EL (cell line): ENCODE measurements at regions not wholly inside any gene's neighbourhood (a gene's known extent, or its start where the extent isn't known, plus 50 kb on each side); places are given as distances from the start of the nearest gene placed in this dataset.

Experiments used
- DNase-seq: peaks from one replicate; pipeline ENCODE4 v3.0.0-alpha.2; 2016

DNA sequence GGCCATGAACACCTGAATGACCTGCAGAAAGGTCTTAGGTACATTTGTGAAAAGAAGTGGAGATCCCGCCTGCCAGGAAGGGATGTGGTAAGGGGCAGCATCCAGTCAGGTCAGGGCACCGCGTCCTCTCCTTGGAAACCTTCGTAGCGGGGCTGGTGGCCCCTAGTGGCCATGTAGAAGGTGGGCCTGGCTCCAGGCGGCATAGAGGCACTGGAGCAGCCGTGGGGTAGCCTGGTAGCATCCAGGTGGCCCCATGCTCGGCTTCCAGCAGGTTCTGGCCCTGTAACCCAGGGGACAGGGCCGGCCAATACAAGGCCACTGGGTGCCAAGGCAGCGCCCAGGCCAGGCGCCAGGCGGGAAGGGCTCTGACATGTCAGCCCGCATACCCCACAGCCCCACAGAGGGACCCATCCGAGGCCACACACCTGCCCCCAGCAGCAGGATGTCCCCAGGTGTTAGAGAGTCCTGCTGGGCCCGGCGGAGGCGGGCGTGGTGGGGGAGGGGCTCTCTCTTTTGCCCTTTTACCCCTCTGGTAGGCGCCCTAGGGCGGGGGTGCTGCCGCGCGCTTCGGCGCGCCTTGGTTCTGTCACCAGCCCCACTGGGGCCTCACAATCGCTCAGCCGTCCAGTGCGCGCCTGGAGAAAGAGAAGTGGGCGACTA is 58.3 kb upstream of the SPATA31E1 start:
- no peak for DNase-seq

GRCh38 chr9:87824886-87825285 is 57.8 kb upstream of the SPATA31E1 start:
- no peak for DNase-seq

DNA sequence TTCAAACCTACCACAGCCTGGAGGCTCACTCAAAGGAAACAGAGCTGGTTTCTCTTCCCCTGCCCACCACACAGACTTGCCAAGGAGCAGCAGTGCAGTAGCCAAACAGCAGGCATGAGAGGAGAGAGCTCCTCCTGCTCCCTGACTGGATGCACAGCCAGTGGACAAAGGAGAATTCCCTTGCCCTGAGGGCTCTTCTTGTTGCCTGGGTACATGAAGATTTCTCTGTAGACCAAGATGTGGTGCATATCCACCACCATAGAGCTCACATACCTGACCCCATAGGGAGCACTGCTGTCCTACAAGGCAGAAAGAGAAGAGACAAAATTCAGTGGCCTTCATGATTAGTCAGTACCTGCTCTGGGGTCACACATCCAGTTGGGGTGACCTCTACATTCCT is 56.3 kb upstream of the SPATA31E1 start:
- DNase-seq = no peak

DNA sequence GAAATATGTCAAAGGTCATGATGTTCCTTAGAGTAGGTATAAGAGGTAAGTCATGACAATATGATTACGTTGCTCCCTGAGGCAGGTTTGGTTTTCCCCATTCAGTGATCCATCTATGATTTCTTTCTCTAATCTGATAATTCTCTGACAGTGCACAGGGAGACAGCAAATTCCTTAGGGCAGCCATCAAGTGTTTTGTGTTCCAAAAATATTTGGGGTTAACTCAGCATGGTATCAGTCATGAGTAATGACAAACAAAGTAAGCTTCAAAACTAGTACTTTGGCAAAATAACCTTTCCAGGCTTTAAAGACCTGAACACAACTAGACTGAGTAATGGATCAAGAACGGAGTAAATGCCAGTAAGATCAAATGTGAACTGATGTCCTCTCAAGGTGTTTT is 55.3 kb upstream of the SPATA31E1 start:
- peak; percentile 21 for DNase-seq

DNA sequence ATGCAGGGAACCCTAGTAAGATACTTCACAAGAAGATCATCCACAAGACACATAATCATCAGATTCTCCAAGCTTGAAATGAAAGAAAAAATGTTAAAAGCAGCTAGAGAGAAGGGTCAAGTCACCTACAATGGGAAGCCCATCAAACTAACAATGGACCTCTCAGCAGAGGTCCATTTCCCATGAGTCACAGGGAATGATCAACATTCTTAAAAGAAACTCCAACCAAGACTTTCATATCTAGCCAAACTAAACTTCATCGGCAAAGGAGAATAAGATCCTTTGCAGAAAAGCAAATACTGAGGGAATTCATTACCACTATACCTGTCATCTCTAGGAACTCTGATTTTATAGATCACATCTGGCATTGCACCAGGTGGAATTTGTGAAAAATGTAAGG is 52.9 kb upstream of the SPATA31E1 start:
- DNase-seq = no peak

DNA sequence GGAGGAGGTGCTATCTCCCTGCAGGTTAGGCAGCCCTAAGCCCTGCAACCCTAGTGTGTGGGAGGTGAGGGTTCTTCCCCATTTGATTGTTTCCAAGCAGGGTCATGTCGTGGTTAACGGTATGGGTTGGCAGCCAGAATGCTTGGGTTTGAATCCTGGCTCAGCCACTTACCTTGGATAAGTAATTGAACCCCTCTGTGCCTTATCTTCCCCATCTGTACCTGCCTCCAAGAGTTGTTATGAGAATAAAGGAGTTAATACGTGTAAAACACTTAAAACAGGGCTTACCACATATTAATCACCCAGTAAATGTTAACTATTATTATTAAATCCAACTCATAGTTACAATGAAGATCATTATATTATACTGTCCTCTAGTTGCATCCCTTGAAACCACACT is 52.2 kb upstream of the SPATA31E1 start:
- no peak for DNase-seq

- no peak for DNase-seq
Observed at GRCh38 chr9:87831159-87831558, 51.5 kb upstream of the SPATA31E1 start.
